ENCODE measurements at regions not wholly inside any gene's neighbourhood (a gene's known extent, or its start where the extent isn't known, plus 50 kb on each side); places are given as distances from the start of the nearest gene placed in this dataset.

GRCh38 chr22:25487508-25487907 is 77.0 kb upstream of the GRK3 start:
- H2AFZ ChIP-seq (ENCODE audit: low read depth, low read length, poor library complexity, severe bottlenecking) = no peak overlapping the region
- ChIA-PET CTCF (no interaction called here), POLR2A (no interaction called here), RAD21 (ENCODE audit: low non-redundant PET in 1 of 2, low total read pairs in 2 of 2, uncharacterized antibody in 2 of 2, unreplicated experiment in 2 of 2) (interaction anchor here in 1 of 2 experiments (1.0 kb wide), 1 partner anchor 25 kb away, joined by 3 read pairs; no protein-coding TSS in a partner anchor)
- peaks cover 16% of the 10 kb centered on the region; the same call in 1 of the 2 replicates for H3K27me3 ChIP-seq (ENCODE audit: insufficient read depth, low read length)
- H3K9me3 ChIP-seq (ENCODE audit: control insufficient read depth in 1 of 2, insufficient read depth in 1 of 2, low read depth in 1 of 2, low read length in 2 of 2) = no peaks in the 10 kb centered on the region
- peak overlapping the region; percentile 51; the same call in 1 of the 2 replicates for H3K4me2 ChIP-seq (ENCODE audit: low read length)
- H3K79me2 ChIP-seq (ENCODE audit: insufficient read depth, low read length) = no peaks in the 10 kb centered on the region
- H3K36me3 ChIP-seq (ENCODE audit: control insufficient read depth in 1 of 2, insufficient read depth in 2 of 2, low read length in 2 of 2) = no peaks in the 10 kb centered on the region
- peaks cover 36 to 37% of the 10 kb centered on the region in 2 experiments for H3K4me1 ChIP-seq (ENCODE audit: control insufficient read depth in 1 of 2, insufficient read depth in 2 of 2, low read length in 2 of 2)
- TF ChIP-seq SRF (IDR thresholded peaks at IDR 0.05; ENCODE audit: low read depth) = no peak
- TF ChIP-seq RAD21 (IDR thresholded peaks at IDR 0.05; ENCODE audit: low read depth) = no peak
- TF ChIP-seq ZFX (IDR thresholded peaks at IDR 0.05) = no peak
- TF ChIP-seq CTCF (IDR thresholded peaks at IDR 0.05 in 2 of 3, conservative IDR thresholded peaks at IDR 0.05 in 1 of 3; ENCODE audit: borderline replicate concordance in 1 of 3, insufficient read depth in 1 of 3, low read depth in 2 of 3, low read length in 2 of 3) = no peak
- H3K27ac ChIP-seq (ENCODE audit: low read depth, low read length) = no peak overlapping the region; the same call in 1 of the 2 replicates
- no peak for ATAC-seq
- no peak for DNase-seq (ENCODE audit: low read depth, low spot score)
- no peak overlapping the region for H3K9ac ChIP-seq (ENCODE audit: low read length)
- no peaks in the 10 kb centered on the region for H4K20me1 ChIP-seq (ENCODE audit: insufficient read depth)
- intact Hi-C loops (cut with micrococcal nuclease) = no loop called here
- H3K4me3 ChIP-seq (replicated peaks in 1 of 2; ENCODE audit: low read depth in 1 of 2, low read length in 2 of 2) = no peak overlapping the region
- no TSS peak for BruUV-seq (replicated peaks)
- no peaks in the 10 kb centered on the region for H3K9me2 ChIP-seq (ENCODE audit: insufficient read depth)

GRCh38 chr22:25488244-25489020 is 76.0 kb upstream of the GRK3 start:
- Histone ChIP-seq H3K9me3 (ENCODE audit: control insufficient read depth in 1 of 2, insufficient read depth in 1 of 2, low read depth in 1 of 2, low read length in 2 of 2) (no peaks in the 10 kb centered on the region), H3K4me2 (ENCODE audit: low read length) (peak overlapping the region; percentile 51), H3K27ac (ENCODE audit: low read depth, low read length) (peak overlapping the region; percentile 26; the same call in 1 of the 2 replicates), H3K9me2 (ENCODE audit: insufficient read depth) (no peaks in the 10 kb centered on the region), H3K27me3 (ENCODE audit: insufficient read depth, low read length) (peaks cover 16% of the 10 kb centered on the region; the same call in 1 of the 2 replicates), H4K20me1 (ENCODE audit: insufficient read depth) (no peaks in the 10 kb centered on the region), H3K9ac (ENCODE audit: low read length) (no peak overlapping the region), H3K4me1 (ENCODE audit: control insufficient read depth in 1 of 2, insufficient read depth in 2 of 2, low read length in 2 of 2) (peaks cover 34 to 36% of the 10 kb centered on the region in 2 experiments), H2AFZ (ENCODE audit: low read depth, low read length, poor library complexity, severe bottlenecking) (no peak overlapping the region), H3K36me3 (ENCODE audit: control insufficient read depth in 1 of 2, insufficient read depth in 2 of 2, low read length in 2 of 2) (no peaks in the 10 kb centered on the region), H3K4me3 (replicated peaks in 1 of 2; ENCODE audit: low read depth in 1 of 2, low read length in 2 of 2) (no peak overlapping the region), H3K79me2 (ENCODE audit: insufficient read depth, low read length) (no peaks in the 10 kb centered on the region)
- ChIA-PET RAD21 (ENCODE audit: low non-redundant PET in 1 of 2, low total read pairs in 2 of 2, uncharacterized antibody in 2 of 2, unreplicated experiment in 2 of 2) (interaction anchor here in 1 of 2 experiments (1.0 kb wide), 1 partner anchor 26 kb away, joined by 3 read pairs; no protein-coding TSS in a partner anchor), CTCF (no interaction called here), POLR2A (no interaction called here)
- intact Hi-C loops (cut with micrococcal nuclease) = no loop called here
- no TSS peak for BruUV-seq (replicated peaks)
- ATAC-seq (peak; percentile 90), DNase-seq (ENCODE audit: low read depth, low spot score) (peak; percentile 79)
- TF ChIP-seq SIN3A (IDR thresholded peaks at IDR 0.05; ENCODE audit: low read depth) (0 out of 2 replicates have a peak, but pooled peaks have one; percentile 30), ZNF274 (IDR thresholded peaks at IDR 0.05; ENCODE audit: low read depth, low read length) (no peak), EZH2phosphoT487 (IDR thresholded peaks at IDR 0.05; ENCODE audit: borderline replicate concordance) (no peak), CEBPB (IDR thresholded peaks at IDR 0.05; ENCODE audit: low read depth) (peak; percentile 58), ELF1 (IDR thresholded peaks at IDR 0.05; ENCODE audit: borderline replicate concordance, low read depth) (no peak), RAD21 (IDR thresholded peaks at IDR 0.05; ENCODE audit: low read depth) (no peak; the same call in 1 of the 2 replicates), CTCF (IDR thresholded peaks at IDR 0.05 in 2 of 3, conservative IDR thresholded peaks at IDR 0.05 in 1 of 3; ENCODE audit: borderline replicate concordance in 1 of 3, insufficient read depth in 1 of 3, low read depth in 2 of 3, low read length in 2 of 3) (no peak), CBX3 (IDR thresholded peaks at IDR 0.05; ENCODE audit: low read depth) (peak; percentile 44; the same call in 1 of the 2 replicates)
